DND-41 (cell line): ENCODE measurements at regions not wholly inside any gene's neighbourhood (a gene's known extent, or its start where the extent isn't known, plus 50 kb on each side); places are given as distances from the start of the nearest gene placed in this dataset.

Source experiments
- ATAC-seq: fragments of 200-7000 bp; cut with Tn5 transposase; 3 replicates; pipeline ENCODE4 v1.9.1; 2021; ENCODE audit warnings: low read depth; ENCODE audit not compliant: insufficient read depth
- DNase-seq: peaks from one replicate; pipeline ENCODE4 v3.0.0-alpha.2; 2020
- H2AFZ ChIP-seq: 2 replicates; pipeline ENCODE4 v1.6.0; 2012; ENCODE audit warnings: low read depth, low read length
- H3K27ac ChIP-seq: 2 replicates; pipeline ENCODE4 v1.5.1; 2012; ENCODE audit warnings: low read length, inconsistent platforms
- H3K27me3 ChIP-seq: fragments of 200-600 bp; sonication (generic); 2 replicates; pipeline ENCODE4 v1.6.0; 2012; ENCODE audit warnings: low read length, mild to moderate bottlenecking, inconsistent platforms; ENCODE audit not compliant: insufficient read depth, poor library complexity
- H3K36me3 ChIP-seq: 2 replicates; pipeline ENCODE4 v1.5.1; 2012; ENCODE audit warnings: low read length, inconsistent platforms; ENCODE audit not compliant: insufficient read depth
- H3K4me1 ChIP-seq: 2 replicates; pipeline ENCODE4 v1.5.1; 2012; ENCODE audit warnings: mild to moderate bottlenecking, low read length; ENCODE audit not compliant: insufficient read depth
- H3K4me2 ChIP-seq: 2 replicates; pipeline ENCODE4 v1.6.0; 2012; ENCODE audit warnings: mild to moderate bottlenecking, moderate library complexity, low read length, inconsistent platforms; ENCODE audit not compliant: insufficient read depth
- H3K4me3 ChIP-seq, 2 experiments: fragments of 200-600 bp in 1 of 2; shearing (Covaris generic) in 1 of 2; 2 replicates each; pipeline ENCODE4 v1.5.1; 2012 to 2016; ENCODE audit warnings: inconsistent platforms in 2 of 2, low read length in 2 of 2, mild to moderate bottlenecking in 2 of 2, low read depth in 1 of 2, moderate library complexity in 1 of 2
- H3K79me2 ChIP-seq: 2 replicates; pipeline ENCODE4 v1.6.0; 2012; ENCODE audit warnings: low read length, inconsistent platforms; ENCODE audit not compliant: insufficient read depth
- H3K9ac ChIP-seq: 2 replicates; pipeline ENCODE4 v1.6.0; 2012; ENCODE audit warnings: low read depth, mild to moderate bottlenecking, inconsistent platforms, low read length, moderate library complexity
- H3K9me3 ChIP-seq: 2 replicates; pipeline ENCODE4 v1.5.1; 2012; ENCODE audit warnings: low read length, moderate library complexity, mild to moderate bottlenecking, inconsistent platforms; ENCODE audit not compliant: insufficient read depth, severe bottlenecking
- H4K20me1 ChIP-seq: 2 replicates; pipeline ENCODE4 v1.6.0; 2012; ENCODE audit warnings: low read length; ENCODE audit not compliant: insufficient read depth
- CTCF ChIP-seq: IDR thresholded peaks from 2 replicates; pipeline ENCODE4 v1.5.1; 2012; ENCODE audit warnings: borderline replicate concordance, low read length, moderate library complexity, mild to moderate bottlenecking; ENCODE audit not compliant: poor library complexity, severe bottlenecking; ENCODE audit errors: extremely low read depth
- EZH2 ChIP-seq: IDR thresholded peaks from 3 replicates; pipeline ENCODE4 v1.6.1; 2012; ENCODE audit warnings: borderline replicate concordance, low read depth, mild to moderate bottlenecking, moderate library complexity, low read length, inconsistent platforms; ENCODE audit not compliant: severe bottlenecking

- no peaks in the 10 kb centered on the region for H4K20me1 ChIP-seq
- no peak overlapping the region for H3K27ac ChIP-seq
- H3K27me3 ChIP-seq, result no peaks in the 10 kb centered on the region
- H3K36me3 ChIP-seq, result no peaks in the 10 kb centered on the region
- H3K4me3 ChIP-seq, result no peak overlapping the region
- no peak overlapping the region for H2AFZ ChIP-seq
- TF ChIP-seq CTCF (no peak), EZH2 (no peak)
- no peak for ATAC-seq
- no peak overlapping the region for H3K4me2 ChIP-seq
- H3K9ac ChIP-seq, result no peak overlapping the region
- no peaks in the 10 kb centered on the region for H3K4me1 ChIP-seq
- DNase-seq, result no peak
- no peaks in the 10 kb centered on the region for H3K9me3 ChIP-seq
- no peaks in the 10 kb centered on the region for H3K79me2 ChIP-seq
Measured at GRCh38 chr2:123157016-123157415, 868.1 kb upstream of the CNTNAP5 start.

DNA sequence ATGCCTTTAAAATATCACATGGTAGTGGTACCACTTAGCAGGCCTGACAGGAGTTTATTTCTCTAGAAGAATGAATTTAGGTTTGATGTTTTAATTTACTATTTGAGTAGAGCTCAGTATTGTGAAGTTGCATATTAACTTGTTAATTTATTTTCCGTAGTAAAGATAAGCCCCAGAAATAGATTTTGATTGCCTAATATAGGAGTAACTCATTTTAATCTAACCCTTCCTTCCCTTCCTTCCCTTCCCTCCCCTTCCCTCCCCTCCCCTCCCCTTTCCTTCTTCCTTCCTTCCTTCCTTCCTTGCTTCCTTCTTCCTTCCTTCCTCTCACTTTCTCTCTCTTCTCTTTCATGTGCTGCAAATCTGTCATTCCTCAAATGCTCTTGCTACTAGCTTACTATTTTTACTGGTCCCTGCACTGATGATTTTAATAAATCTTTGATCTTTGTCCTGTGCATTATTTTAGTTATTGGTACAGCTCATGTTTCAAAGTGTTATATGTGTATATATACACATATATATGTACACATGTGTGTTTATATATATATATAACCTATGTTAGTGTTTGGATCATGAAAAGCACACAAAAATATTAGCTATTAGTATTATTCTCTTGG, 862.6 kb upstream of the CNTNAP5 start:
- ATAC-seq, result no peak
- TF ChIP-seq CTCF (no peak), EZH2 (no peak)
- Histone ChIP-seq H3K4me1 (no peaks in the 10 kb centered on the region), H4K20me1 (no peaks in the 10 kb centered on the region), H3K27me3 (no peaks in the 10 kb centered on the region), H2AFZ (no peak overlapping the region), H3K9me3 (no peaks in the 10 kb centered on the region), H3K4me3 (no peak overlapping the region), H3K27ac (no peak overlapping the region), H3K9ac (no peak overlapping the region), H3K36me3 (no peaks in the 10 kb centered on the region), H3K79me2 (no peaks in the 10 kb centered on the region), H3K4me2 (no peak overlapping the region)
- DNase-seq, result no peak

GRCh38 chr2:123163398-123163797, 861.7 kb upstream of the CNTNAP5 start:
- H4K20me1 ChIP-seq, result no peaks in the 10 kb centered on the region
- TF ChIP-seq CTCF (no peak), EZH2 (no peak)
- no peaks in the 10 kb centered on the region for H3K36me3 ChIP-seq
- DNase-seq (no peak), ATAC-seq (no peak)
- H3K4me3 ChIP-seq, result no peak overlapping the region
- no peak overlapping the region for H2AFZ ChIP-seq
- H3K79me2 ChIP-seq, result no peaks in the 10 kb centered on the region
- H3K4me2 ChIP-seq, result no peak overlapping the region
- H3K27ac ChIP-seq, result no peak overlapping the region
- no peaks in the 10 kb centered on the region for H3K27me3 ChIP-seq
- no peak overlapping the region for H3K9ac ChIP-seq
- H3K9me3 ChIP-seq, result no peaks in the 10 kb centered on the region
- no peaks in the 10 kb centered on the region for H3K4me1 ChIP-seq
